ENCODE measurements at regions not wholly inside any gene's neighbourhood (a gene's known extent, or its start where the extent isn't known, plus 50 kb on each side); places are given as distances from the start of the nearest gene placed in this dataset.
"Not testable (repeated sequence)": the region's sequence is repeated elsewhere in the genome, so short reads cannot be mapped to it uniquely, and the experiment has no call there.

GRCh38 chr4:187687697-187688096 lies 307.9 kb upstream of the ZFP42 start:
- no peak for DNase-seq

GRCh38 chr4:187692626-187693025 lies 302.9 kb upstream of the ZFP42 start:
- DNase-seq: no peak

GRCh38 chr4:187695531-187695930 lies 300.0 kb upstream of the ZFP42 start:
- not testable (repeated sequence) for DNase-seq

DNA sequence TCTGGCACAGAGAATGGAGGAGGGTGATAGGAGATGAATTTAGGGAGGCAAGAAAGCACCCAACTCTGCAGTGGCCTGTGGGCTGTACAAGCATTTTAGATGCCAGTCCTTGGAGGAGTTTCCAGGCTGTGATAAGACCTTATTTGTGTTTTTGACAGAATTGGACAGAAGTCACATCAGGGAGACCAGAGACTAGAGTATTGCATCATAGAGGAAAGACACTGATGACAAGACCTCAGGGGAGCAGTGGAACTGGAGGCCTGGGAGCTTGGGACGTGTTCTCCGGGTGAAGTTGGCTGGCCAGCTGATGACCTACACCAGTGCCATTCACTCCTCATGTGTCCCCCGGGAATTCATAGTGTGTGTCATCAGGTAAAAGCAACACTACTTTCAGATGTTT lies 284.0 kb upstream of the ZFP42 start:
- peak; percentile 14 for DNase-seq

DNA sequence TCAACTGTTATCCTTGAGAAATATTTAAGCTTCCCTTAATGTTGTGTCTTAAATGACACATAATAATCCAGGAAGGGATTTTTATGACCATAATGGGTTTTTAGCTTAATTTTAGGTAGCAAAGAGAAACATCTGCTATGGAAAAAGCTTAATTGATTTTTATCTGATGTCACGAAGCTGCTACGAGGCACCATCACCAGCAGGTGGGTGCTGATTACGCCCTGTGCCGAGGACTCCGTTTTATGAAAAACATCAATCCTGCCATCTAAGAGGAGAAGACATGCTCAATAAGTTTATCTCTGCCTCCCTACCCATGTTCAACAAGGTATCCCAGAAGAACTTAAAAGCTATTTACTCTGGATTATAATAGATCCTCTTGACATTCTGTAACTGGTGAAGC lies 280.6 kb upstream of the ZFP42 start:
- no peak for DNase-seq

DNA sequence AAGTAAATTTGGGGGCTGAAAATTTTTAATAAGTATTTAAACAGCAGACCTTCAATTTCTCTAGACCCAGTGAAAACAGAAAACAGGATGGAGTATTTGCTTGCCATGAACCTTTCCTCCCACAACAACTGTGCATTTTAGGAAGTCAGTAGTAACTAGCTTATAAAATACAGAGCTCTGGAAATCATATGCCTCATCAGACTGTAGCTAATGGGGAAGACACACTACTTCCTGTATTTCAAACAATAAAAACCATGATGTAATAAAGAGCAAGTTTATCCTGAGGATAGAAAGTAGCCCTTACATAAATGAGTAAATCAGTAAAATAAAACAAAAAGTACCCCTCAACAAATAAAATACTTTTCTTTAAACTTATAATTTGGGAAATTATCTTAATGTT lies 280.1 kb upstream of the ZFP42 start:
- peak; percentile 1 for DNase-seq

GRCh38 chr4:187724456-187724855 lies 271.1 kb upstream of the ZFP42 start:
- DNase-seq: no peak

DNA sequence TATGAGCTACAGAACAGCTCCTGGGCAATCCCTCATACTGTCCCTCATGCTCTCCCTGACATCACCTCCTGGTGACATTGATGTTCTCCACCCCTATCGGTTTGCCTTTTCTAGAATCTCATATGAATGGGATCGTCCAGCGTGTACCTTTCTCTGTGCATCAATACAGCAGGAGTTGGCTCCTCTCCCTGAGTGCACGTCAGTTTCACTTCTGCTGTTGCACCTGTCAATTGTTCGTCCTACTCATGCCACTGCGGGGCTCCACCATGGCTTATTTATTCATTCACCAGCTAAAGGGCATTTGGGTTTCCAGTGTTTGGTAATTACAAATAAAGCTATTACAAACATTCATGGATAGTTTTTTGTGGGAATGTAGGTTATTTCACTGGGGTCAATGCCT lies 269.1 kb upstream of the ZFP42 start:
- no peak for DNase-seq

DNA sequence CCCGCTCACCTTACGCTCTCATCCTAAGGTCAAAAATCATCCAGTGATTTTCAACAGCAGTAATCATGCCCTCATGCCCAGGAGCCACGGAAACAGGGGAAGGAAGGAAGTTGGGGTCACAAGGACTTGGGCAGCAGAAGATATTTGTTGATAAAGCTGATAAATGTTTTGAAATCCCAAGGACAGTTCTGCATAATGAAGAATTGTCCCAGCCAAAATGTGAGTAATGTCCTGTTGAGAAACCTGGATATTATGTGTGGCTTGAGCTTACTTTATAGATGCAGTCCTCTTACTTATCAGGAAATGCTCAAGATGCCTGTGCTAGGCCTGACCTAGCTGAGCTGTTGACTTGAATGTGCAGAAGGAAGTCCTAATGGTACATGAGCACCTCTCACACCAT lies 263.0 kb upstream of the ZFP42 start:
- DNase-seq: peak; percentile 3

- no peak for DNase-seq
These were observed 255.8 kb upstream of the ZFP42 start for GRCh38 chr4:187739771-187740170.

DNA sequence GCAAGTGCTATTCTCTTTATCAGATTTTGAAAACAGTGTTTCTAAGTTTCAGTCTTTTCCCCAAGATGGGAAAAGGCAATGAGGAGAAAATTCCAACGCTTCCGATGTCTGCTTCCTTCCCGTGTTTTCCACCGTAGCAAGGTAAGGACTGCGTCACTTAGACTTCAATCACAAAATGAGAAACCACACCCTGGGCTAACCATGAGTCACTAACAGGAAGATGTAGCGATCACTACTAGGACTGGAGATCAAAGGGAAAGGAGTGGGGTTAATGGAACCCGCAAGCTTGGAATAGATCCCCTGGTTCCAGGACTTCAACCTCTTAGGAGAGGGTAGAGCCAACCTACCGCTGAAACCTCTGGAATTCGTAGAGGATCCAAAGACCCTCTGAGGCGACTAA lies 250.7 kb upstream of the ZFP42 start:
- no peak for DNase-seq

- DNase-seq: not testable (repeated sequence)
These were observed 244.9 kb upstream of the ZFP42 start for GRCh38 chr4:187750652-187751051.

DNA sequence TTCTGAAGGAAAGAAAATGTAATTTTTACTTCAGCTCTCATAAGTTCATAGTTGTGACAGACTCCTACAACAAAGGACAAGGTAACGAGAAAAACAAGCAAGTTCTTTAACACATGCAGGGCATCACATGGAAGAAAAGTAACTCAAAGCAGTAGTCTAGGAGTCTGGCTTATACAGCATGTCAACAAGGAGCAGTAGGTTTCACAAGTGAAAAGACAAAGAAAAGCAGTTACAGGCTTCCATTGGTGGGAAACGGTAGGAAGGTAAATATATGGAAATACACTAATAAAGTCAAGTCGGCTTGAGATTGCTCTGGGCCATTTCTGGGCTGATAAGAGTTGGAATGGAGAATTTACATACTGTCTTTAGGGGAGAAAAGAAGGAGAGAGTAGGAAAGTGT lies 228.4 kb upstream of the ZFP42 start:
- DNase-seq: no peak

DNA sequence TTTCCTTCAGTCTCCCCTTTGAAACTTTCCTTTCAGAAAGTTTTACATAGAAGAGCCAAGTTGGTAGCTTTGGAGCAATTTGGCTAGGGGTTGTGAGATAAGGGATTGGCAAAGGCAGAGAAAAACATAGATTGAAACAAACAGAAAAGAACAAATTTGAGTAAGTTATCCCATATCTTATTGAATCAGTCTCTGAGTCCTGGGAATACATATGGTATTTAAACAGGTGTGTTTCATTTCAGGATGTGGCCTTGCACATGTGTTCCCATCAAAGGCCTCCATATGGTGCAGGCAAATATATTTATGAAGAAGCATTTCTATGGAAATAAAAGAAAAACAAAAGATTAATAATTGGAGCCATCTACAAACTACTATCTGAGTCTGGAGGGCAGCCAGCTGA lies 227.9 kb upstream of the ZFP42 start:
- DNase-seq: no peak

DNA sequence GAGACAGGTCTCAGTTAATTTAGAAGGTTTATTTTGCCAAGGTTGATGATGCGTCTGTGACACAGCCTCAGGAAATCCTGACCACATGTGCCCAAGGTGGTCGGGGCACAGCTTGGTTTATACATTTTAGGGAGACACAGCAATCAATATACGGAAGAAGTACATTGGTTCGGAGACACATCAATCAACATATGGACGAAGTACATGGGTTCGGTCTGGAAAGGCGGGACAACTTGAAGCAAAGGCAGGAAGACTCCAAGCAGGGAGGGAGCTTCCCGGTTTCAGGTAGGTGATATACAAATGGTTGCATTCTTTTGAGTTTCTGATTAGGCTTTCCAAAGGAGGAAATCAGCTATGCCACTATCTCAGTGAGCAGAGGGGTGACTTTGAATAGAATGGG lies 225.2 kb upstream of the ZFP42 start:
- no peak for DNase-seq

- DNase-seq: no peak
These were observed 217.6 kb upstream of the ZFP42 start for GRCh38 chr4:187777954-187778353.

- DNase-seq: no peak
These were observed 215.5 kb upstream of the ZFP42 start for GRCh38 chr4:187780070-187780469.

DNA sequence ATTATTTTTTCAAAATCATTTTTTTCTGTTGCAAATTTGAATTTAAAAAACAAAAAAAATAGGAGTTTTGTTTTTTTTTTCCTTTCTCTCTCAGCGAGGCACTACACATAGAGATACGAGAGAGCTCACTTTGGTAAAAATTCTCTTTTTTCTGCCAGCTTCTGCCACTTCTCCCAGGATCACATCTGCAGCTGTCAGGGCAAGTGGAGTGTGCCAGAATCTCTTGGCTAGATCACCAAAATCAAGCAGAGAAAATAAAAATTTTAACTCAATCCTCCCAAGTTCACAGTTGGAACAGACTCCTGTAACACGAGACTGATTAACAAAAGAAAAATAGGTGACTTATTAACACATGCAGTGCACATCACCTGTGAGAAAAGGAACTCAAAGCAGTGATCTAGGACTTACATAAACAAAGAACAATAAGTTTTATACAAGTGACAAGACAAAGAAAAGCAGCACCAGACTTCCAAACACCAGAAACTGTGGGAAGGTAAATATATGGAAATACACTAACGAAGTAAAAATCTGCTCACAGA lies 213.2 kb upstream of the ZFP42 start:
- DNase-seq: no peak

DNA sequence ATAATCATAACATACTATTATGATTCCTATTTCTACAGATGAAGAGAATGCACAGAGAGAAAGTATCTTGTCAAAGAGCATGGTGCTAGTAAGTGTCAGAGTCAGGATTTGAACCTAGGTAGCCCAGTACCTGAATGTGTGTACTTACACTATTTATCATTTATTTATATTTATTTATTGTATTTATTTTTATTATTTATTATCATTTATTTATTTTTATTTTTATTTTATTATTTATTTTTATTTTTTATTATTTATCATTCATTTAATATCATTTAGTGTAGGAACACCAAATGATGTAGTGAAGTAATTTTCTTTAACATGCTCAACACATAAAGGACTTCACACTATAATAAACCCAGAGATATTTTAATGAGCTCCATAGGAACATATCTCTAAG lies 209.4 kb upstream of the ZFP42 start:
- DNase-seq: no peak

DNA sequence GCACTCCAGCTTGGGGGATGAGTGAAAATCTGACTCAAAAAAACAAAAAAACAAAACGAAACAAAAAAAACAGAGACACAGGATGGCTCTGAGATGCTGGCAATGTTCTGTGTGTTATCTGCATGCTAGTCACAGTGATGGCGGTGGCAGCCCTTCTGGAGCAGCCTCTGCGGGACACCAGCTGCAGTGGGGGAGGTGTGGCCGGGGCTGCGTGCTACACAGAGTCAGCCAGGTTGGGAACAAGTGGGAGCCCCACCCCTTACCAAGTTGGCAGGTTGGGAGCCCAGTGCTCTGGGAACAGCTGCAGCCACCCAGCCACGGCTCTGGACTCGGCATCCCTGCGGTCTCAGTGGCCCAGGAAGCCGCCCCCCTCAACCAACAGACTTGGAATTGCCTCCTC lies 206.5 kb upstream of the ZFP42 start:
- no peak for DNase-seq

- DNase-seq: no peak
These were observed 199.8 kb upstream of the ZFP42 start for GRCh38 chr4:187795737-187796136.

- DNase-seq: no peak
These were observed 197.2 kb upstream of the ZFP42 start for GRCh38 chr4:187798385-187798784.

DNA sequence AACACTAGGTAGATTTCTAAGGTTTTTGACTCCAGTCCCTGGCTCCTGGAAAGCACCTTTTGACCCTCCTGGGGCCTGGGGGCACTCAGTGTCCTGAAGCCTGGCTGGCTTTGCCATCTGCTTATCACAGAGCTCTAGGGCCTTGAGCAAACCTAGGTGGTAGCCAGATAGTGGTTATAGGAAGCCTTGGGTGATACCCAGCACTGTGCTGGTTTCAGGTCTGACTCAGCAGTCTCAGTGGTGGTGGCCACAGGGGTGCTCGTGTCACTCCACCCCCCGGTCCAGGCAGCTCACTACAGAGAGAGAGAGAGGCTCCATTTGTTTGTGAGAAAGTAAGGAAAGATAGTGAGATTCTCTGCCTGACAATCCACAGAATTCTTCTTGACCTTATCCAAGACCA lies 195.8 kb upstream of the ZFP42 start:
- no peak for DNase-seq

DNA sequence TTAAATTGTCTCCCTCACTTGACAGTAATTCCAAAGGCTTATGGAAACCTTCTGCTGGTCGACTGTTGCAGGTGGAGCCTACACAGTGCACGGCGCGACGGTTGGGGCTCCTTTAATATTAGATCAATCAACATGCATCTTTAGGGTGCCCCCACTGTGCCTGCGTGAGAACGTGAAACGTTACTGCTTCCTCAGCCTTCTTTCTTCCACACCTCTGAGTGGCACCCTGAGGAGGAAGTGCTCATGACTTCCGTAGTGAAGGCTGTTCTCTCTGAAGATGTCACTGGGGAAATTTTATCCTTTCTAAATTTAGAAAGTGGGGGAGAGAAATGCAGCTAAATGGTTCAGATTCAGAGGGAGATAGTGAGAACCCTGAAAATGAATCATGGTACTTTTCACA lies 184.0 kb upstream of the ZFP42 start:
- DNase-seq: peak; percentile 4

- DNase-seq: peak; percentile 28
These were observed 180.7 kb upstream of the ZFP42 start for GRCh38 chr4:187814737-187815465.
